HCT116 (cell line): ENCODE measurements at regions not wholly inside any gene's neighbourhood (a gene's known extent, or its start where the extent isn't known, plus 50 kb on each side); places are given as distances from the start of the nearest gene placed in this dataset.

Source experiments
- CEBPB ChIP-seq: IDR thresholded peaks from 2 replicates; pipeline ENCODE4 v1.6.1; 2012; ENCODE audit warnings: low read depth
- EZH2 ChIP-seq: fragments of 200-600 bp; sonication (generic); IDR thresholded peaks from 2 replicates; pipeline ENCODE4 v1.6.1; 2017; ENCODE audit warnings: antibody characterized with exemption, mixed run types
- EZH2phosphoT487 ChIP-seq: fragments of 200-600 bp; IDR thresholded peaks from 2 replicates; pipeline ENCODE4 v1.6.1; 2018; ENCODE audit warnings: antibody characterized with exemption, borderline replicate concordance
- POLR2A ChIP-seq: IDR thresholded peaks from 2 replicates; pipeline ENCODE4 v1.7.0; 2011; ENCODE audit warnings: borderline replicate concordance; ENCODE audit not compliant: insufficient read depth, insufficient read length; ENCODE audit errors: extremely low read depth
- POLR2AphosphoS5 ChIP-seq: IDR thresholded peaks from 2 replicates; pipeline ENCODE4 v1.6.1; 2011; ENCODE audit warnings: mild to moderate bottlenecking, low read depth, low read length, moderate library complexity
- TF ChIP-seq, protein P1 (sequence below), 3 experiments: fragments of 200-600 bp in 1 of 3; sonication (generic) in 1 of 3; IDR thresholded peaks in 2 of 3; conservative IDR thresholded peaks in 1 of 3; 2 replicates each; pipeline ENCODE4 v1.5.1; 2012 to 2017; ENCODE audit warnings: low read depth in 2 of 3, low read length in 2 of 3, antibody characterized with exemption in 1 of 3, borderline replicate concordance in 1 of 3, control low read depth in 1 of 3, mild to moderate bottlenecking in 1 of 3, mixed read lengths in 1 of 3, mixed run types in 1 of 3, moderate library complexity in 1 of 3; ENCODE audit not compliant: insufficient read depth in 1 of 3
- TF ChIP-seq, protein P2 (sequence below): IDR thresholded peaks from 2 replicates; pipeline ENCODE4 v1.6.1; 2012
- TF ChIP-seq, protein P3 (sequence below): IDR thresholded peaks from 2 replicates; pipeline ENCODE4 v1.6.1; 2012

DNA sequence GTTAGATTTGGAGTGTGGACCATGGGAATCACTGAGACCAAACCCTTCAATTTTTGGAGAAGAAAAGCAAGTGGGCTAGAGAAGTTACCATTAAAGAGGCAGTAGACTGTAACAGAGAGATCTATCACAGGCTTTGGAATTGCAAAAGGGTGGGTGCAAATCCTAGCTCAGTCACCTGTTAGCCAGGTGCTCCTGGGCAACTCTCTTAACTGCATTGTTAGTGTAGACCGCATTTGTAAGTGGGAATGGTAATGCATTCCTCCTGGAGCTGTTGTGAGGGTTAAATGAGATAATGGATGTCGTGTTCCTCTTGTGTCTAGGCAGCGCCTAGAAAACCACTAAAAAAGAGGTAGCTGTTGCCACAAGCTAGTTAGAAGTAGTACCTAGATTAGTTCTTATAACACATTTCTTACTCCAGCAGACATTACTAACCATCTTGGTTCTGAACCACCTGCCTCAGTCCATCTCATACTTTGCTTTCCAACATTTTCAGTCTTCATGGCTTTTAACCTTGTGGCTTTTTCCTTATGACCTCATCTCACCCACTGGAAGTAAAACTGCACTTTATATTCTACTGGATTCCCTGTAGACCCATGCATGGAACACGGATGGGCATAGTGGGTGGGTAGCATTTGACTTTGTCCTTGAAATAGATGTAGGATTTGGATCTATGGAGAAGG is 153.0 kb downstream of the HIPK3 start:
- TF ChIP-seq, protein P1, sequence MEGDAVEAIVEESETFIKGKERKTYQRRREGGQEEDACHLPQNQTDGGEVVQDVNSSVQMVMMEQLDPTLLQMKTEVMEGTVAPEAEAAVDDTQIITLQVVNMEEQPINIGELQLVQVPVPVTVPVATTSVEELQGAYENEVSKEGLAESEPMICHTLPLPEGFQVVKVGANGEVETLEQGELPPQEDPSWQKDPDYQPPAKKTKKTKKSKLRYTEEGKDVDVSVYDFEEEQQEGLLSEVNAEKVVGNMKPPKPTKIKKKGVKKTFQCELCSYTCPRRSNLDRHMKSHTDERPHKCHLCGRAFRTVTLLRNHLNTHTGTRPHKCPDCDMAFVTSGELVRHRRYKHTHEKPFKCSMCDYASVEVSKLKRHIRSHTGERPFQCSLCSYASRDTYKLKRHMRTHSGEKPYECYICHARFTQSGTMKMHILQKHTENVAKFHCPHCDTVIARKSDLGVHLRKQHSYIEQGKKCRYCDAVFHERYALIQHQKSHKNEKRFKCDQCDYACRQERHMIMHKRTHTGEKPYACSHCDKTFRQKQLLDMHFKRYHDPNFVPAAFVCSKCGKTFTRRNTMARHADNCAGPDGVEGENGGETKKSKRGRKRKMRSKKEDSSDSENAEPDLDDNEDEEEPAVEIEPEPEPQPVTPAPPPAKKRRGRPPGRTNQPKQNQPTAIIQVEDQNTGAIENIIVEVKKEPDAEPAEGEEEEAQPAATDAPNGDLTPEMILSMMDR (IDR thresholded peaks at IDR 0.05 in 2 of 3, conservative IDR thresholded peaks at IDR 0.05 in 1 of 3; ENCODE audit: borderline replicate concordance in 1 of 3, insufficient read depth in 1 of 3, low read depth in 2 of 3, low read length in 2 of 3): no peak
- TF ChIP-seq, protein P2, sequence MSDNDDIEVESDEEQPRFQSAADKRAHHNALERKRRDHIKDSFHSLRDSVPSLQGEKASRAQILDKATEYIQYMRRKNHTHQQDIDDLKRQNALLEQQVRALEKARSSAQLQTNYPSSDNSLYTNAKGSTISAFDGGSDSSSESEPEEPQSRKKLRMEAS: no peak
- TF ChIP-seq EZH2phosphoT487 (no peak), POLR2AphosphoS5 (no peak), EZH2 (no peak), CEBPB (no peak), POLR2A (no peak)
- TF ChIP-seq, protein P3, sequence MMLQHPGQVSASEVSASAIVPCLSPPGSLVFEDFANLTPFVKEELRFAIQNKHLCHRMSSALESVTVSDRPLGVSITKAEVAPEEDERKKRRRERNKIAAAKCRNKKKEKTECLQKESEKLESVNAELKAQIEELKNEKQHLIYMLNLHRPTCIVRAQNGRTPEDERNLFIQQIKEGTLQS: no peak
